GM21737 (cell line): ENCODE measurements at regions not wholly inside any gene's neighbourhood (a gene's known extent, or its start where the extent isn't known, plus 50 kb on each side); places are given as distances from the start of the nearest gene placed in this dataset.
A peak's percentile ranks its signal among the peaks of the same experiment; 100 is the strongest.

Source experiments
- ATAC-seq: cut with Tn5 transposase; IDR thresholded peaks from one replicate; pipeline ENCODE4 v1.9.1; 2021; ENCODE audit warnings: mild to moderate bottlenecking, moderate library complexity; ENCODE audit not compliant: unreplicated experiment

- ATAC-seq = no peak
Measured at GRCh38 chr11:127675581-127675980, 675.0 kb upstream of the KIRREL3 start.

DNA sequence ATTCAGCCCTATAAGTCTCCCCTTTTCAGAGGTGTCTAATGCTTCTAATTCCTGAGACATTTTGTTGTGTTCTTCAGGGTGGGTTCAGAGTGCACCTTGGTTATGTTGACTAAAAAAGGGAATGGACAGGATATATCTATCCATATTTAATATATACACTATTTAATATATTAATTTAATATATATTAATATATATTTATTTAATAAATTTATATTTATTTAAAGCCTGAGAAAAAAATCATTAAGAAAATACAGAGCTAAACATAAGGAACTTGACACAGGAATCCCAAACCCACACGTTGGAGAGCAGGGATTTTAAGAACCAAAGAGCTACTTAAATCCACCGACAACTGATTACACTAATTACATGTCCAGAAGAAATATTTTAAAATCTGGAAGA, 674.2 kb upstream of the KIRREL3 start:
- ATAC-seq = no peak

DNA sequence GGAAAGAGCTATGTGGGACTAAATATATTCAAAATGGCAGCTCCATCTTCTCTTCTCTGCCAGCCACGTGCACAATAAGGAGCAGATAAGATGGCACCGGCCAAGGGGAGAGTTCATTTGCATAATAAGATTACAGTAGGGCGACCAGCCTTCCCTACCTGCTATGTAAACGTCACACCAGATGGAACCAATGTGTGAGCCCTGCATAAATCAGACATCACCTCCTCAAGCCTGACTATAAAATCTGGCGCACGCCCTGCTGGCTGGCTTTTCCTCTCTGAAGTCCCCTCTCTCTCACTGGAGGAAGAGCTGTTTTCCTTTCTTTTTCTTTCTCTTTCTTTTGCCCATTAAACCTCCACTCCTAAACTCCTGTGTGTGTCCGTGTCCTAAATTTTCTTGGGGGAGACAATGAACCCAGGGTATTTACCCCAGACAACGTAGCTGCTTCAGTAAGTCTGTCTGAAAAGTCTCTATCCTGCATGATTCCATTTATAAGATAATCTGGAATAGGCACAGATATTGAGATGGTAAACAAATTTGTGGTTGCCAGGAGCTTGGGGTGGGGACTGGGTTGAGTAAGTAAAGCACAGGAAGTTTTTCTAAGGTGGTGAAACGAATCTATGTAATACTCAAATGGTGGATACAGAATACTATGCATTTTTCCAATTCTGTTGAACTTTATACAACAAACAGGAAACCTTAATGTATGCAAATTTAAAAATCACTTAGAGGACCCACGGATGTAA, 670.0 kb upstream of the KIRREL3 start:
- no peak for ATAC-seq

- no peak for ATAC-seq
Measured at GRCh38 chr11:127656116-127656836, 655.7 kb upstream of the KIRREL3 start.

DNA sequence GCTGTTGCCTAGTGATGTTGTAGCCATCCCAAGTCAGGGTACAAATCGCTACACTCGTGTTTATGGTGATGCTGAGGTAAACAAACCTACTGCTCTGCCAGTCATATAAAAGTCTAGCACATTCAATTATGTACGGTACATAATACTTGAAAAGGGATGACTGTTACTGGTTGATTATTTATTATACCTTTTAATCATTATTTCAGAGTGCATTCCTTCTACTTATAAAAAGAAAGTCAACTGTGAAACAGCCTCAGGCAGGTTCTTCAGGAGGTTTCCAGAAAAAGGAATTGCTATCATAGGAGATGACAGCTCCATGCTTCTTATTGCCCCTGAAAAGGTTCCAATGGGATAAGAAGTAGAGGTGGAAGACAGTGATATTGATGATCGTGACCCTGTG, 652.5 kb upstream of the KIRREL3 start:
- ATAC-seq = no peak

DNA sequence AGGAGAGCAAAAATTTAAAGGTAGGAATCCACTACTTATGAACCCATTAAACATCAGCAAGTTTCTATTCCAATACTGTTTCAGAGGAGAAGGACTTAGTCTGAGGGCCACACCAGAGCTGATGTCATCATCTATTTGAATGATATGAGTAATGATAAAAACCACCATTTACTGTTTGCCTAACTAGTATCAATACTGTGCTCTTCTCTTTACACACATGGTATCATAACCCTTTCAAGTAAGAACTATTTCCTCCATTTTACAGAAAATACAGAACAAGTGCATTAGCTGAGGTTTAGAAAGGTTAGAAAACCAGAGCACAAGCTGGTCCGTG, 651.3 kb upstream of the KIRREL3 start:
- ATAC-seq = no peak

- no peak for ATAC-seq
Measured at GRCh38 chr11:127651175-127651887, 650.8 kb upstream of the KIRREL3 start.

DNA sequence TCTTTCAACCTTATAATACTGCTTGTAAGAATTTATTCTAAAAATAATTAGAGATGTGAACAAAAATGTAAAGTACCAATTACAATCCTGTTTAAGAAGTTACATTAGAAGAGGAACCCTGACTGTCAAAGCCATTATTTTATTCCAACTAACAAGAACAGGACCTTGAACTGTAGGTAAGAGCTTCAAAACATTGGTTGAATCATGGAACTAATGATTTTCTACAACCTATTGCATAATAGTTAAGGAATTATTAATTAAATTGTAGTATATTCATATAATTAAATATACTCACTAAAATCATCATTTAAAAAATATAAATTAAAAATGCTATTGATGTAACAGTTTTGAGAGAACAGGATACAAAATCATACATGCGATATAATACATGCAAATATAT, 649.4 kb upstream of the KIRREL3 start:
- ATAC-seq = no peak

GRCh38 chr11:127649071-127649470, 648.5 kb upstream of the KIRREL3 start:
- no peak for ATAC-seq

GRCh38 chr11:127648583-127648982, 648.0 kb upstream of the KIRREL3 start:
- ATAC-seq = no peak

DNA sequence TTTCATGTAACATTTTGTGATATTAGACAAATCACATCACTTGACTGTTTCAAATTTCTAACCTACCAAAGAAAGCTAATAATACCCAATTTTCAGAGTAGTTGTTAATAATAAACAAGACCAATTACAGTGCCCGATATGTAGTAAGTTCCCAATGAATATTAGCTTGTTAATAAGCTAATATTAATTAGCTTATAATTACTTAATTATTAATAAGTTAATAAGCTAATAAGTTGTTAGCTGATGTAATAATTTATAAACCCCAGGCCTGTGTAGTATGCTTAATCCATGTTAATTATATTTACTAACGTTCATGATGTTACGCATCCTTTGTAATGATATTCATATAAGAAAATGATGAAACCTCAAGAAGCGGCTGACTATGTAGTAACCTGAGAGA, 643.8 kb upstream of the KIRREL3 start:
- no peak for ATAC-seq

- ATAC-seq = no peak
Measured at GRCh38 chr11:127643268-127644058, 642.9 kb upstream of the KIRREL3 start.

GRCh38 chr11:127640561-127641451, 640.2 kb upstream of the KIRREL3 start:
- ATAC-seq = peak; percentile 59

GRCh38 chr11:127639916-127640315, 639.3 kb upstream of the KIRREL3 start:
- no peak for ATAC-seq

- ATAC-seq = no peak
Measured at GRCh38 chr11:127632976-127633680, 632.6 kb upstream of the KIRREL3 start.

- no peak for ATAC-seq
Measured at GRCh38 chr11:127632546-127632945, 632.0 kb upstream of the KIRREL3 start.

- ATAC-seq = no peak
Measured at GRCh38 chr11:127631974-127632373, 631.4 kb upstream of the KIRREL3 start.

- no peak for ATAC-seq
Measured at GRCh38 chr11:127629200-127629599, 628.6 kb upstream of the KIRREL3 start.

DNA sequence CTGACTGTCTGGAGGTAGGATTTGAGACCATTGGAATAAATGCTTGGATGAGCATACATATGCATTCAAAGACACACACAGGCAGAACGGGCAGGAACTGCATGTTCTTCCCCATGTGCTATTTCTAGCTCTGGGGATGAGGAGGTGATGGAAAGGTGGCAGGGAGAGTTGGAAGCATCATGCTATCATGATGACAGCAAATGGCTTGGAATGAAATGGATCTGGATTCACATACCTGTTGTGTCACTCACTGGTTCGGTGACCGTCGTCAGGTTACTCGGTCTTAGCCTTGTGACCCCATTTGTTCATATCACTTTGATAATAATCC, 627.9 kb upstream of the KIRREL3 start:
- ATAC-seq = no peak
